ENCODE measurements at regions not wholly inside any gene's neighbourhood (a gene's known extent, or its start where the extent isn't known, plus 50 kb on each side); places are given as distances from the start of the nearest gene placed in this dataset.

DNA sequence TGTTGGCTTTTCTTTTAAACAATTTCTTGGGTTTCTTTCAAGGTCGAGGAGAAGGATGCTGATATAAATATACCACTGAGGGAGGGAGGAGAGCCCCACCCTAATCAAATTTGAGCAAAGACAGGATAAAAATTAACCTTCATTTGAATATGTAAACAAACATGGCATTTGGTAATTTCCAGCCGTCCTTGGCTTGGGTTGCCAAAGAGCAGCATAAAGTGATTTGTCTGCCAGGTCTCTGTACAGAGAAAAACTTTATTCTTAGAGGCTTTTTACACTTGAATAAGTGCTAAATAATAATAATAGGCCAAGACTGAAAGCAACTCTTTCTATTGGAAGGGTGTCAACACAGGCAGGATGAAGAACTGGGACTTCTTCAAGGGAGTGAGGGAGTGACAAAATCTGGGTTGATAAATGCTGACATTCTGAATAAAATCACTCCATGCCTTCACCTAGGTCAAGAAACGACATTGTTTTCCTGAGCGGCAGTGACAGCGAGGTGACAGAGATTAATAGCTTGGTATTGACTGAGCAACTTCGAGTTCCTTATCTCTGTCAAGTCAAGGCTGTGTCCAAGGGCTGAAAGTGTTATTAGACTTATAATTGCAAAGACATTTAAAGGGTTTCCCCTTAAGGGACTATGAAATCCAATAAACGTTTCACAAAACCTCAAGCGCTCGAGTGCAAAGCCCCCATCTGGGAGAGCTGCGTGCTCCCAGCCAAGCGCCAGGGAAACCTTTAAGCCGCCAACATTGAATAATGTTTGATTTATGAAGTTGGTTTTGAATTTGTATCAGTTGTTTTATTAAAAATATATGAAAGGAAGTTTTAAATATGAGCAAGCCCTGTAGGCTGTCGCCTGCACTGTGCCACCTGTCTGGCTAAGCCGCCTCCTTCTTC lies 269.5 kb upstream of the N4BP1 start:
- peak; percentile 83 for DNase-seq

DNA sequence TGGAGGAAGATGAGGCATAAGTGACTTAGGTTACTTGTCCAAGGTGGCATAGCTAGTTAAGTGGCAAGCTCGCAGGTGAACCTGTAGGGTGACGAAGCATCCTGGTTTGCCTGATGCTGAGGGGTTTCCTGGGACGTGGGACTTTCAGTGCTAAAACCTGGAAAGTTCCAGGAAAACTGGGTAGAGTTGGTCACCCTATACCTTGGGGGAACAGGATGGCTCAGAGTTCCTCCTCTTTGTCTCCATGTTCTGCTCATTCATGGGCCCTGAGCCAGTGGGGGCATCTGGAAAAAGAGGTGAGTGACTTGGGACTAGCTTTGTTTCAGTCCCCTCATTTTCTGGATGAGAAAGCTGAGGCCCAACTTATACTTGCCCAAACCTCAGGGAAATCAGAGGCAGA lies 268.0 kb upstream of the N4BP1 start:
- no peak for DNase-seq

DNA sequence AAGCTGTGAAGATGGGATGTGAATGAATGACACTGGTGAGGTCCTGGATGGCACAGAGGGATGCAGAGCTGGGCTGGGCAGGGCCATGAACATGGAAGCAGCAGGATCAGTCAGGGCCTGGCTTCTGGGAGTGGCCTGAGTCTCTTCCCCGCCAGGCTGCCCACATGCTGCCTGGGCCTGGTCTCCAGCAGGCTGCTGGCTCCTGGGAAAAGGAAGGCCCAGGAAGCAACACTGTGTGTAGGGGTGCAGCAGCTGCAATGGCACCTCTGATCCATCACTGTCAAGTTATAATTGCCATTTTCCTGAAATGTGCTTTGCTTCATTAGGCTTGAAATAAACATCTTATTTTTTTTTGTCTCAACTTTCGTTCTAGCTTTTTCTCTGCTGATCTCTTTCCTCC lies 260.2 kb upstream of the N4BP1 start:
- DNase-seq = peak; percentile 22

DNA sequence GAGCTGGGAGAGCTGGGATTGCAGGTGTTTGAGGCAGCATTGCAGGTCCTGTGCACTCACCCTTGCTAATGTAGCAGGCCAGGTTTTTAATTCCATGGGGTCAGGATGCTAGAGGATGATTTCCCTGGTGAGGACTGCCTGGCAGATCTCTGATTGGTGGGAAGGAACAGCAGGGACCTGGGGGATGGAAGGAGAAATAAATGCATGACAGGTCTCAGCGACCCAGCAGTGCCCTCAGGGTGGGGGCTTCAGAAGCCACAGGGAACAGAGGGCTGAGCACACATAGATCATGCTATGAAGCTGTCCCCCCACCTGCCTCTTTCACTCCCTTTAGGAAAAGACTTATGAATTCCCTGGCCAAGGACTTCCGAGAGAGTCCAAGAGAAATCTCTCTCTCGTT lies 255.5 kb upstream of the N4BP1 start:
- no peak for DNase-seq

DNA sequence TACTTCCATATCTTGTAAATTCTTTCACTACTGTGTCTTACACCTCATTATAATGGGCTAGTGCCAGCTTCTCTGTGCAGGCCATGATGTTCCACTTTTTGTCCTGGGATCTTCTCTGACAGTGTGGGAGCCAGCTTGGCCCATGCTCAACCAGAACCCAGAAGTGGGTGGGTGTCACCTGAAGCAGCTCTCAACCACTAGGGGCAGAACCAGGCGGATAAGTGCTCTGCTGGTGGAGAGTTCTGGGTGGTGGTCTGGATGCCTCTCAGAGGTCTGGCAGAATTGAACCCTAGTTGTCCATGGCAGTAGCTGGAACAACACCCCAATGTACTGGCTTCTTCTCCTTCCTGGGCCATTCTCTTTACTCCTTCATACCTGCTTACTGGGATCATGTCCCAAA lies 254.1 kb upstream of the N4BP1 start:
- peak; percentile 1 for DNase-seq

DNA sequence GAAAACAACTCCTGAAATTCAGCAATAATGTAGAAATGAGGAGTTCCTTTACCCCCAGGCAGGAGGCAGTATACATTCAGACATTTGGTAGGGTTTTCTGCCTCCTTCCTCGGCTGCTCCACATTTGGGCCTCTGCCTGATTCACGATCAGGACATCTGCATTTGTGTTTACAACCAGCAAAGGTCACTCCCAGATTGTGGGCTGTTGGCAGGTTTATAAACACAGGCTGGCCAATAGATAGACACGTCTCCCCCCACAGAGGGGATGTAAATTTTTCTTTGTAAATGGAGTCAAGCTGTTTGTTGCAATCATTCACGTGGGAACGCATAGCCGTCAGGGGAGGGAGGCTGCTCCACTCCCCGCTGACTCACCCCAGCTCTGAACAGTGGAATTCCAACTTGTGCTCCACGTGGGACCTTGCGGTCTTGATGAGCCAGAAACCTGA lies 252.1 kb upstream of the N4BP1 start:
- peak; percentile 0 for DNase-seq

DNA sequence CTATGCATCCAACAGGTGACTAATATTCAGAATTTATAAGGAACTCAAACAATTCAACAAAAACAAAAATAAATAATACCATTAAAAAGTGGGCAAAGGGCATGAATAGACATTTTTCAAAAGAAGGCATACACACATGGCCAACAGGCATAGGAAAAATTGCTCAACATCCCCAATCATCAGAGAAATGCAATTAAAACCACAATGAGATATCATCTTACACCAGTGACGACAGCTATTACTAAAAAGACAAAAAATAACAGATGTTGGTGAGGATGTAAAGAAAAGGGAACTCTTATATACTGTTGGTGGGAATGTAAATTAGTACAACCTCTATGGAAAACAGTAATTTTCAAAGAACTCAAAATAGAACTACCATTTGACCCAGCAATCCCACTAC lies 250.4 kb upstream of the N4BP1 start:
- no peak for DNase-seq

DNA sequence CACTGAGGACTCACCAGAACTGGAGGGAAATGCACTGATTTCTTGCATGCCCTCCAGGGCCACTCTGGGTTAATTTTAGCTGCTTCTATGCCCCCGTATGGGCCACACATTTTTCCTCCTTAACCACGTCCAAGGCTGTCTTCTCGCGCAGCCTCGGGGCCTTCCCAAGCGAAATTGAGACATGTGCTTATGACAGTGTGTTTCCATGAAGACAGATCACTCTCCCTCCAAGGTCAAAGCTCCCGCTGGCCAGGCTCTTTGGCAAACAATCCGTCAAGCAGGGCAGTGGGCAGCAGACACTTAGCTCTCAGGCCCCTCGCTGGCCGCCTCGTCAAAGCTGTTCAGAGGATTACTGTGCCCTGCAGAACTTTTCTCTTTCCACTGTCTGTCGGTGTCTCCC lies 243.0 kb upstream of the N4BP1 start:
- no peak for DNase-seq

DNA sequence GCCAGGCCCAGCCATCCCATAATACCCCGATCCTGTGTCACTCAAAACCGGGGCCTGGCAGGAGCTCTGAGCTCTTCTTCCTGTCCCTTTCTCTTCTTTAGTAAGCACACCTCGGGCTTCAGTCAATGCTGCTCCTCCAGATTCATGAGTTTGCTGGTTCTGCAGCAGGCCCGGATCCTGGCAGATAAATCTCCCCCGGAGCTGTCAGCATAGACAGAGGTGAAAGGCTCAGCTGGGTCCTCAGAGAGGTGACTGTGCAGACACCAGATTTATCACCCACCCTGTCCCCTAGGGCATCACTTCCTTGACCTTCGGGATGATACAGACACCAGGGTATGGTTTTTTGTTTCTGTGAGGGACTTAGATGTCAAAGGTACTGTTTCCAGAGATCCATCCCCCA lies 242.5 kb upstream of the N4BP1 start:
- DNase-seq = no peak

DNA sequence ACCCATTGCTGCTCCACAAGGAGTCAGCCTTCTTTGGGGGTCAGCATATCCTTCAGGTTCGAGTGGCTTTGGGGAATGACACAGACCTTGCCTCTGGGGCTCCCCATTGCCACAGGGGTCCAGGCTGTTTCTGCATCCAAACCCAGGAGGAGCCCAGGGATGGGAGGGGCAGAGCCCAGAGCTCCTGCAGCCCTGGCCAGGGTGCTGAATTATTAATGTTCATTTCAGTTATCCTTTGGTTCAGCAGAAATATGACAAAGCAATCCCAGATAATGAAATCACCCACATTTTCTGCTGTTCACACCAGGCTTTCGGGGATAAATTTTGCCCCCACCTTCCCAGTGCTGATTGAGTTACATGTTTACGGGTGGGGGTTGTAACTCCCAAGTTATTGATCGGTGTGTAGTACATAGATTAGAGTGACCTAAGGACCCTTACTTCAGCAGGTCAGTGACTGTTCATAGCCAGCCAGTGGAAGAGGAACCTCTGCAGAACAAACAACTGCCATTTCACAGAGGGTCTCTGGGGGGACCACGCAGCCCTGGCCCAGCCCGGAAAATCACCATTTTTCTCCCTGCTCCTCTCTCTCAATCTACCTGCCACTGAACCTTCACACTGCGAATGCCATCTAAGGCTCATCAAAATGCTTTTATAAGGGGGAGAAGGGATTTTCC lies 240.3 kb upstream of the N4BP1 start:
- DNase-seq = no peak

DNA sequence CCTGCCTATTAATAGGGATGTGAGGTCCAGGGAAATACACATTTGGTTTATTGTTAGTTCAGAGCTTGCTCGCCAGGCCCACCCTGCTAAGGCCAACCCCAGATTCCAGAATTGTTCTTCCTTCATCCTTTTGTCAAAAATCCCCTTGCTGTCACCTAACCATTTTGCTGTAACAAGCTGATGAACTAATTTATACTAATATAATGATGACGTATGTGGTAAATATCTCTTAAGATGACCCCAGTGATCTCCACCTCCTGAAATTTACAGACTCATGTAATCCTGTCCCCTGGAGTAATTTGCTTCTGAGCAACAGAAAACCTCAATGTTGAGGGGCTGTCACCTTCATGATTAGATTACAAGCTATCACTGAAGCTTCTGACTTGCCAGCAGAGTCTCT lies 236.3 kb upstream of the N4BP1 start:
- no peak for DNase-seq

DNA sequence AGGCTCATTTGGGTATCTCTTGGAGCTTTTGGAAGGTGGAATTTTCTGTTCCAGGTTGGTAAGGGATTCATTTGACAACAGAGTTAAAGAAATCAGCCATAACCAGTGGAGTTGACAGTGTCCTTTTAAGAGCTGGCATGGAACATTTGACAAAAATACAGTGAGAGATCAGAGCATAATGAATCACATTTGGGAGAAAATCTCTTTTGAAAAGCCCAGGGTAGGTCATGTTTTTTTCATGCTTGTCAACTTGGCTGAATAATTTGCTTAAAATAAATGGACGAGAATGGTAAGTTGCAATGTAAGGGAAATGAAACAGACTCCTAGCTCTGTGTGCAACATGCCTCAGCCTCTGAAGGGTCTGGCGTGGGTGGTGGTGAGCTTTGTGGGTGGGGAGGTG lies 235.3 kb upstream of the N4BP1 start:
- no peak for DNase-seq

DNA sequence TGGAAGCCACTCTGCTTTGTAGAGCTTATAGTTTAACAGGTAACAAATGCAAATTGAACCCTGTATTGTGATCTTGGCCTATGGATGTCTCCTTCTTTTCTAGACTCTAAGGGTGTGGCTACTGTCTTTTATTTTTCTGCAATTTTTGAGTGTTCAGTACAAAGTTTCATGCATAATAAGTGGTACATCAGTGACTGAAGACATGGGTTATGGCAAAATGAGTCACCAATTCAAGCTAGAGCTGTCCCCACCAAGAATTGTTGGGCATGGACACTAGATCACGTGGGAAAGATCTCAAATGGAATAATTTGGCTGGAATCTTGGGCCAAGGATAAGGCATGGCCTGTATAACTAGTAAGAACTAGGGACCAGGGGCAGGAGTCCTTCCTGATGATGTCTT lies 228.4 kb upstream of the N4BP1 start:
- DNase-seq = no peak

DNA sequence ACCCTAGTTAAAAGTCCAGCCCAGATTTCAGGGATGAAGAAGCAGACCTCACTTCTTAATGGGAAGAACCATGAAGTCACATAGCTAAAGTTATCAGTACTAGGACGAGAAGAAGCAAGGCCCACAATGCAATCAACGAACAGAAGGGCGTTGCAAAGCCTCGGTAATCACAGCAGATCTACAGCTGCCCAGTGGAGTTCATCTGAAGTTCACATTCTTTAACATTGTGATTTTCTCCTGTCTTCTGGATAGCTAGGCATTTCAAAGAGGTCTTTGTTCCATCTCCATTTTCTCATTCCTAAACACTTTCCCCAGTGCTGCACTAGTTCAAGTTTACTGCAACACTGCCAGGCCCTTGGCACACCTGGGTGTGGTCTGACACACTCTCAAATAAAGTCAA lies 226.7 kb upstream of the N4BP1 start:
- DNase-seq = no peak

DNA sequence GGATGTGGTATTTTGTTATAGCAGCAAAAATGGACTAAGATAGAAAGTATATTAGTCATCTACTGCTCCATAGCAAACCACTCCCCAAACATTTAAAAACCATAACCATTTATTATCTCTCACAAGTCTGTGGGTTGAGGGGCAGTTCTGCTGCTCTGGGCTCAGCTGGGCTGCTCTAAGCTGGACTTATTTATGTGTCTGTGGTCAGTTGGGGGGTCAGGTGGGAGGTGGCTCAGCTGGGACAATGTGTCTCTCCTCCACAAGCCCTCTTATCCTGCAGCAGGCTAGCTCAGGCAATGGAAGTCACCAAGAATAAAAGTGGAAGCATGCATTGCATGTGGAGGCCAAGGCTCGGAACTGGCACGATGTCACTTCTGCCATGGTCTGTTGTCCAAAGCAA lies 226.1 kb upstream of the N4BP1 start:
- no peak for DNase-seq

DNA sequence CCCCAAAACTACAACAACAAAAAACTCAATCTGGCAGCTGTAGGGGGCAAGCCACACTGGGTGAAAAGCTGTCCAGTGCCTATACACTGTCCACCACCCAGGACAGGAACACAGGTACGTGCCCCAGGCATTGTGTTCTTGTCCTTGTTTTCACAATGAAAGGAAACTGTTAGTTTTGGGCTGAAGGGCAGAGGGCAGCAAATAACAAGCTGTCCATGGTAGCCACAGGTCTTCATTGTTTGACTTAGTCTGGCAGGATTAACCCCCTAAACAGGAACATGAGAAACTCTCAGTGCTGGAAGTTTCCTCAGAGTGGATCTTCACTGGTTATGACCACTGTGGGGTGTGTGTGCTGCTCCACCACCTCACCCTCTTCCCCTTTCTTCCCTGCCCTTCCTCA lies 224.6 kb upstream of the N4BP1 start:
- DNase-seq = peak; percentile 2

DNA sequence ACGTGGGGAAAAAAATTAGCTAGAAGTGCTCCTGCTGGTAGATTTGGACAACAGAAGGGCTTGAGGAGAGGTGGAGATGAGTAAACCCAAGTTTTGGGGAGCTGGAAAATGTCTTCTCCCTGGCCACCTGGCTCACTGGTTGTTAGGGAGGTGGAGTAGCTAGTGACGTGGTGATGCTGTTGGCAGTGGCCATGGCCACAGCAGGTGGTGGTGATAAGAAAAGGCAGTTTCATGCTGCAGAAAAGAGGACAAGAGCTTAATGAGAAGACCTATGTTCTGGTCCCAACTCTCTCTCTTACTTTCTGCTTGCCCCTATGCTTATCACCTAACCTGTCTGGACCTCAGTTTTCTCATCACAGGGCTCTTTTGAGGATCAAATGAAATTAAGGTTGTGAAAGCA lies 223.5 kb upstream of the N4BP1 start:
- DNase-seq = no peak

DNA sequence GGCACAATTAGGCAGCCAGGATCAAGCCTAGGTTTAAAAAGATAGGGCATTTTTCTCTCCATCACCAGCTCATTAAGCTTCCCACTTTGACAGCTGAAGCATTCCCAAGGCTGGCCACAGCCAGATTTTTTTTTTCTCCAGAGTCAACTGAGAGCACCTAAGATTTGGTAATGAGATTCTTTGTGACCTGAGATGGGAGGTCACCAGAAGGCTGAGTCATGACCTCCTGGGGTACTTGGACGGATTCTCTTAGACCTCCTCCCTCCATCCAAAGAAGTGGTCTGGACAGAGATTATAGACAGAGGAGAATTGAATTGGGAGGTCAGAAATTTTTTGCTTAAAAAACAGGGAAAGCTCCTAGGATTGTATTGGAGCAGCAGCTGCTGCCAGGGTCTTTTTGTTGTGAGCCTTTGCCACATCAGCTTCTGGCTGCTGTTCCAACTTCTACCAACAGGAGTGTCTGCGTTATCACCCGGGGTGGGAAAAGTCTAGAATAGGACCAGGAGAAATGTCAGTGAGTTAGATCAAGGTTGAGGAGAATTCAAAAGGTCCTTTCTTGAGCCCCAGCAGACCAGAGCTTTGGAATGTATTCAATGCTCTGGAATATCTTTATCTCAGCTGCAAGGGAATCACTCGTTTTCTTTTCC lies 221.2 kb upstream of the N4BP1 start:
- DNase-seq = peak; percentile 90

DNA sequence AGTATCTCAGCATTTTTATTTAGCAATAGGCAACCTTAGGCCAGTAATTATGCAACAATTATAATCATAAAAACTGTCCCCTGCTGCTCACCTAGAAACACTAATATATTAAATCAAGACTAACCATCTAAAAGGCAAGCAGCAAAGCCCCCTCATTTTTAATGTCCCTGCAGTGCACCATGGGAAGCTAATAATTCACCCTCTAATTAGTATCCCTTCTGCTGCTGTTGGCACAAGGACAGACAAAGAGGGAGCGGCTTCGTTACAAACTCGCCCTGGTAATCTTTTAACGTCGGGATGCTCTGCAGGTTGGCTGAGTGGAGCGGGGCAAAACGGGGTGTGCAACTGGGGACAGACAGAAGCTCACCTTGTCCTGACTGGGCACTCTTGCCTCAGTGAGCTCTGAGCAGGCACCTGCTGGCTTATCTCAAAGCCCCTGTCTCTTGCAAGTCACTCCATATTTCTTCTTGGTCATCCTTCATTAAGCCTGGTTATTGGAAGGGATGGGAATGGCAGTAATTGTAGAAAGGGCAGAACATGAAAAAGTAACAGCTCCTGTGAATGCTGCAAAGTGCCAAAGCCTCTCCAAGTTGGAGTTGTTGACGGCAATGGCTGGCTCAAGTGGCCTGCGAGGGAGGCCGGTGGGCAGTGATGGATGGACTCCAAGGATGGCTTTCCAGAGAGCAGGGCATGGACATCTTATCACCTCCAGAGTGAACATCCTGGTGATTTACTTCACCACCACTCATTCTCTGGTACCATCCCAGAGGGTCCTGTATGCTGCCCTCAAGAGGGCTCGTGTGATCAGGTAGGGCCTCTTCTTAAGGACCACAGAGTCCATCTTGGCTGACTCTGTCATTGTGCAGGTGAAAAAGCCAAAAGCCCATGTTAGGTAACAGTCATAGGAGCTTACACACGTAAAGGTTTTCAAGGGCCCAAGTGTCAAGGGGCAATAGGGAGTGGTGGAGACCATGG lies 219.6 kb upstream of the N4BP1 start:
- DNase-seq = peak; percentile 77

DNA sequence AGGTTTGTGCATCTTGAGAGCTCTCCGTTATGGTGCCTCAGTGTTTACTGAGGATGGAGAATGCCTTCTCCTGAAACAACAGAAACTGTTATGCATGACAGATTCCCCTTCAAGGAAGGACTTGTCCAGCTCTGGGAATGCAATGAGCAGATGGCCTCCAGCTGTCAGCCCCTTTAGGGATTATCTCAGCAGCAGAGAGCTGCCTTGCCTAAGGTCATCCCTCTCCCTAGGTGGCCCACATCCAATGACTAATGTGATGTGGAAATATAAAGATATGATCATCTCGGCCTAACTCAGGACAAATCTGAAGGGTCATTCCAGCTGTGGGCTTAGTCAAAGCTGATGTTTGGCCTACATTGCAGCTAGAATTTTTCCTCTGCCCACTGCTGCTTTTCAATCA lies 214.3 kb upstream of the N4BP1 start:
- peak; percentile 94 for DNase-seq

DNA sequence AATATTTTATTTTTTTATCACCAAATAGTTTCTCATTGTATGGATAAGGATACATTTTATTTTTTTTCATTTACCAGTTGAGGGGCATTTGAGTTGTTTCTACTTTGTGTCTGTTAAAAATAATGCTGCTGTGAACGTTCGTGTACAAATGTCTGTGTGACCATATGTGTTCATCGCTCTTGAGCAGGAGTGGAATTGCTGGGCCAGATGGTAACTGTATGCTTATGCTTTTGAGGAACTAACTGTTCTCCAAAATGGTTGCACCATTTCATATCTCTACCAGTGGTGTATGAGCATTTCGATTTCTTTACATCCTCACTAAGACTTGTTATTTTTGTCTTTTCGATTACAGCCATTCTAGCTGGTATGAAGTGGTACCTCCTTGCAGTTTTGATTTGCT lies 212.5 kb upstream of the N4BP1 start:
- no peak for DNase-seq

DNA sequence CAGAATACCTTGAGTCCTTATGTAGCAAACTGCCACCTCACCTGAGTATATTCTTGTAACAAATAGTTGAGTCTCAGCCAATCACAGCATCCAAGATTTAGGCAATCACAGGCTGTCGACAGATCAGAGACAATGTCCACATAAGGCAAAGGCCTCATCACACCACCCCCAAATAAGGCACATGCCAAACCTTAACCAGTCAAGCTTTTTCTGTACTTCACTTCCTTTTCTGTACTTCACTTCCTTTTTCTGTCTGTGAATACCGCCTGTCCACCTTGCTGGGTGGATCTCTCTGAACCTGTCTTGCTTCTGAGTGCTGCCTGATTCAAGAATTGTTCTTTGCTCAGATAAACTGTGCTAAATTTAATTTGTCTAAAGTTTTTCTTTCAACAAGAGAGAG lies 210.4 kb upstream of the N4BP1 start:
- DNase-seq = no peak

DNA sequence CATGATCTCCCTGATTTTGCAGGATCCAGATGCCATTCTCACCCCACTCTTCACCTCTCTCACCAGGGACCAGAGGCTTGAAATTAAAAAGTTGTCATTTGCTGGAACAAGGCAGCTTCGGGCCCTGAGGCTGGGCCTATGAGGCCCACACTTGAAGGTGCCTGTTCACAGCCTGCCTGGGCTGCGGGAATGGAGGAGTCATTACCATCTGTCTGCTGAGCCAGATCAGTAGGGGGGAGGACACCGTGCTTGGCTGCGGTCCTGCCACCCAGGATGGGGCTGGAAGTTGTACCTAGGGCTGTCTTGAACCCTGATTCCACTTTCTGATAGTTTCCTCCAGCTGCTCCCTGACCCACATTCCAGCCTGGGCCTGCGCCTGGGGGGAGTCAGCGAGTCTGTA lies 208.3 kb upstream of the N4BP1 start:
- DNase-seq = peak; percentile 42

Measured in NCI-H82 (cell line).